ENCODE measurements at regions not wholly inside any gene's neighbourhood (a gene's known extent, or its start where the extent isn't known, plus 50 kb on each side); places are given as distances from the start of the nearest gene placed in this dataset.
"Not testable (repeated sequence)": the region's sequence is repeated elsewhere in the genome, so short reads cannot be mapped to it uniquely, and the experiment has no call there.

GRCh38 chr6:5828296-5828695 lies 178.4 kb downstream of the NRN1 start:
- no peaks in the 10 kb centered on the region for H3K27me3 Mint-ChIP-seq
- peaks cover 28 to 55% (median 40%) of the 10 kb centered on the region in 4 donors for H3K4me1 Mint-ChIP-seq
- H3K9me3 ChIP-seq (ENCODE audit: control insufficient read depth in 1 of 2, low read length in 2 of 2), result no peaks in the 10 kb centered on the region
- H3K27ac ChIP-seq (ENCODE audit: low read depth, low read length), result no peak overlapping the region
- H3K27ac Mint-ChIP-seq, result peak overlapping the region in 1 of 7 donors; percentile 31
- no peak for DNase-seq
- H3K4me1 ChIP-seq (ENCODE audit: insufficient read depth, low read length), result peaks cover 44% of the 10 kb centered on the region
- H3K4me3 ChIP-seq (ENCODE audit: low read length in 2 of 2), result no peak overlapping the region
- CTCF ChIA-PET (ENCODE audit: partially characterized antibody), result no interaction called here
- no peaks in the 10 kb centered on the region for H3K9me3 Mint-ChIP-seq
- H3K4me3 Mint-ChIP-seq, result no peak overlapping the region
- no peaks in the 10 kb centered on the region for H3K36me3 Mint-ChIP-seq
- intact Hi-C loops (cut with micrococcal nuclease), result no loop called here
- POLR2A ChIA-PET (ENCODE audit: partially characterized antibody), result no interaction called here
- H3K36me3 ChIP-seq (ENCODE audit: insufficient read depth, low read length), result no peaks in the 10 kb centered on the region
- no peaks in the 10 kb centered on the region for H3K27me3 ChIP-seq (ENCODE audit: insufficient read depth, low read length)

GRCh38 chr6:5827056-5827904 lies 179.4 kb downstream of the NRN1 start:
- H3K4me1 Mint-ChIP-seq, result peaks cover 22 to 48% (median 33%) of the 10 kb centered on the region in 4 donors

GRCh38 chr6:5824382-5824983 lies 182.2 kb downstream of the NRN1 start:
- H3K36me3 ChIP-seq (ENCODE audit: insufficient read depth, low read length); H3K27me3 ChIP-seq (ENCODE audit: insufficient read depth, low read length); H3K27me3 Mint-ChIP-seq; H3K4me3 ChIP-seq (ENCODE audit: low read length in 2 of 2); H3K36me3 Mint-ChIP-seq; H3K9me3 ChIP-seq (ENCODE audit: control insufficient read depth in 1 of 2, low read length in 2 of 2); H3K4me3 Mint-ChIP-seq; intact Hi-C loops (cut with micrococcal nuclease); H3K9me3 Mint-ChIP-seq; H3K27ac ChIP-seq (ENCODE audit: low read depth, low read length): not testable (repeated sequence)
- H3K4me1 ChIP-seq (ENCODE audit: insufficient read depth, low read length), result peaks cover 12% of the 10 kb centered on the region
- ChIA-PET CTCF (ENCODE audit: partially characterized antibody) (interaction anchor here (1.1 kb wide), 1 partner anchor 11 kb away, joined by 3 read pairs; no protein-coding TSS in a partner anchor), POLR2A (ENCODE audit: partially characterized antibody) (interaction anchor here (0.6 to 1.7 kb wide), 2 partner anchors 27 to 121 kb away, joined by 3 to 8 read pairs; no protein-coding TSS in a partner anchor)
- Mint-ChIP-seq H3K4me1 (peaks cover 5 to 22% (median 10%) of the 10 kb centered on the region in 4 donors), H3K27ac (peak overlapping the region in 3 of 7 donors; percentile 3 to 60 (median 22))
- DNase-seq, result peak in 1 of 5 donors; percentile 4

More at GRCh38 chr6:5827056-5827904, 179.4 kb downstream of the NRN1 start:
- no peaks in the 10 kb centered on the region for H3K36me3 ChIP-seq (ENCODE audit: insufficient read depth, low read length)
- H3K36me3 Mint-ChIP-seq, result no peaks in the 10 kb centered on the region
- H3K27ac ChIP-seq (ENCODE audit: low read depth, low read length), result no peak overlapping the region
- H3K9me3 ChIP-seq (ENCODE audit: control insufficient read depth in 1 of 2, low read length in 2 of 2), result no peaks in the 10 kb centered on the region
- H3K4me3 ChIP-seq (ENCODE audit: low read length in 2 of 2), result no peak overlapping the region
- peaks cover 35% of the 10 kb centered on the region for H3K4me1 ChIP-seq (ENCODE audit: insufficient read depth, low read length)
- POLR2A ChIA-PET (ENCODE audit: partially characterized antibody), result no interaction called here
- H3K27me3 Mint-ChIP-seq, result no peaks in the 10 kb centered on the region
- intact Hi-C loops (cut with micrococcal nuclease), result no loop called here
- H3K27ac Mint-ChIP-seq, result peak overlapping the region in 3 of 7 donors; percentile 53 to 66 (median 65)
- no peaks in the 10 kb centered on the region for H3K27me3 ChIP-seq (ENCODE audit: insufficient read depth, low read length)
- H3K4me3 Mint-ChIP-seq, result no peak overlapping the region
- no peaks in the 10 kb centered on the region for H3K9me3 Mint-ChIP-seq
- CTCF ChIA-PET (ENCODE audit: partially characterized antibody), result no interaction called here
- no peak for DNase-seq

Data from CD4-positive, alpha-beta memory T cell (primary cell).